ENCODE measurements at regions not wholly inside any gene's neighbourhood (a gene's known extent, or its start where the extent isn't known, plus 50 kb on each side); places are given as distances from the start of the nearest gene placed in this dataset.

DNA sequence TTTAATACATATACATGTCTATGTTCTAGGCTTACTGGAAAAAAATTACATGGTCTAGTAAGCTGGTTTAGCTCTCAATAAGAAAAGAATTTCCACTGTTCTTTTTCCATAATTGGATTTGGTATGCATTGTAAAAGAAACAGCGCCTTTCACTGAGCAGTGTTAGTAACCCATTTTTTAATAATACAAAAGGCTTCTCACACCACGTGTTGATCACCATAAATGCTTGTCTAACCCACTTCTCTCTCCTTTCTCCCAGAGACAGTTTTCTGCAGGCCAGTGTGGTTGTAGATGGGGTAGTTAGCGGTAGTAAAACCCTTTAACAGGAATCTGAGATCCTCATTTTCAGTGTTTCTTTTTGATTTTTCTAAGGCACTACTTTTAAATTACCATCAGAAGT lies 348.7 kb upstream of the MANEA start:
- no peak for TF ChIP-seq POLR2A (IDR thresholded peaks at IDR 0.05)
- TF ChIP-seq, protein P1, sequence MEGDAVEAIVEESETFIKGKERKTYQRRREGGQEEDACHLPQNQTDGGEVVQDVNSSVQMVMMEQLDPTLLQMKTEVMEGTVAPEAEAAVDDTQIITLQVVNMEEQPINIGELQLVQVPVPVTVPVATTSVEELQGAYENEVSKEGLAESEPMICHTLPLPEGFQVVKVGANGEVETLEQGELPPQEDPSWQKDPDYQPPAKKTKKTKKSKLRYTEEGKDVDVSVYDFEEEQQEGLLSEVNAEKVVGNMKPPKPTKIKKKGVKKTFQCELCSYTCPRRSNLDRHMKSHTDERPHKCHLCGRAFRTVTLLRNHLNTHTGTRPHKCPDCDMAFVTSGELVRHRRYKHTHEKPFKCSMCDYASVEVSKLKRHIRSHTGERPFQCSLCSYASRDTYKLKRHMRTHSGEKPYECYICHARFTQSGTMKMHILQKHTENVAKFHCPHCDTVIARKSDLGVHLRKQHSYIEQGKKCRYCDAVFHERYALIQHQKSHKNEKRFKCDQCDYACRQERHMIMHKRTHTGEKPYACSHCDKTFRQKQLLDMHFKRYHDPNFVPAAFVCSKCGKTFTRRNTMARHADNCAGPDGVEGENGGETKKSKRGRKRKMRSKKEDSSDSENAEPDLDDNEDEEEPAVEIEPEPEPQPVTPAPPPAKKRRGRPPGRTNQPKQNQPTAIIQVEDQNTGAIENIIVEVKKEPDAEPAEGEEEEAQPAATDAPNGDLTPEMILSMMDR (IDR thresholded peaks at IDR 0.05): no peak

Measured in thyroid gland (tissue), 4 donors.